NCI-H2081 treated with DMSO at 0.1 percent for 48 hours (cell line): ENCODE measurements at regions not wholly inside any gene's neighbourhood (a gene's known extent, or its start where the extent isn't known, plus 50 kb on each side); places are given as distances from the start of the nearest gene placed in this dataset.
A peak's percentile ranks its signal among the peaks of the same experiment; 100 is the strongest.
"Not testable (repeated sequence)": the region's sequence is repeated elsewhere in the genome, so short reads cannot be mapped to it uniquely, and the experiment has no call there.

Experiments used
- DNase-seq: peaks from one replicate; lab custom pipeline; 2025; lab: John Stamatoyannopoulos, UW

GRCh38 chr7:81181066-81181465 lies 262.2 kb upstream of the SEMA3C start:
- DNase-seq: no peak

GRCh38 chr7:81180573-81180972 lies 261.7 kb upstream of the SEMA3C start:
- no peak for DNase-seq

- peak; percentile 60 for DNase-seq
These were observed 256.6 kb upstream of the SEMA3C start for GRCh38 chr7:81175275-81175940.

GRCh38 chr7:81173766-81174281 lies 255.0 kb upstream of the SEMA3C start:
- DNase-seq: no peak

- DNase-seq: no peak
These were observed 251.4 kb upstream of the SEMA3C start for GRCh38 chr7:81170291-81170690.

- DNase-seq: no peak
These were observed 249.1 kb upstream of the SEMA3C start for GRCh38 chr7:81167934-81168333.

GRCh38 chr7:81165070-81165469 lies 246.2 kb upstream of the SEMA3C start:
- no peak for DNase-seq

- no peak for DNase-seq
These were observed 244.1 kb upstream of the SEMA3C start for GRCh38 chr7:81162771-81163525.

GRCh38 chr7:81162234-81162633 lies 243.4 kb upstream of the SEMA3C start:
- DNase-seq: no peak

- no peak for DNase-seq
These were observed 242.7 kb upstream of the SEMA3C start for GRCh38 chr7:81161451-81162075.

- DNase-seq: no peak
These were observed 240.6 kb upstream of the SEMA3C start for GRCh38 chr7:81159402-81159801.

GRCh38 chr7:81158189-81158588 lies 239.3 kb upstream of the SEMA3C start:
- peak; percentile 25 for DNase-seq

GRCh38 chr7:81155654-81156373 lies 237.0 kb upstream of the SEMA3C start:
- no peak for DNase-seq

GRCh38 chr7:81154565-81154964 lies 235.7 kb upstream of the SEMA3C start:
- no peak for DNase-seq

GRCh38 chr7:81152925-81153324 lies 234.1 kb upstream of the SEMA3C start:
- not testable (repeated sequence) for DNase-seq

- peak; percentile 19 for DNase-seq
These were observed 232.1 kb upstream of the SEMA3C start for GRCh38 chr7:81150951-81151361.

- DNase-seq: no peak
These were observed 225.0 kb upstream of the SEMA3C start for GRCh38 chr7:81143856-81144255.

- not testable (repeated sequence) for DNase-seq
These were observed 222.7 kb upstream of the SEMA3C start for GRCh38 chr7:81141257-81142205.

- no peak for DNase-seq
These were observed 221.9 kb upstream of the SEMA3C start for GRCh38 chr7:81140775-81141174.

- no peak for DNase-seq
These were observed 221.4 kb upstream of the SEMA3C start for GRCh38 chr7:81140252-81140651.

- no peak for DNase-seq
These were observed 220.0 kb upstream of the SEMA3C start for GRCh38 chr7:81138870-81139269.
